GDM1 (cell line): ENCODE measurements at regions not wholly inside any gene's neighbourhood (a gene's known extent, or its start where the extent isn't known, plus 50 kb on each side); places are given as distances from the start of the nearest gene placed in this dataset.

Source experiments
- DNase-seq: peaks from one replicate; lab custom pipeline; 2025; lab: John Stamatoyannopoulos, UW

DNA sequence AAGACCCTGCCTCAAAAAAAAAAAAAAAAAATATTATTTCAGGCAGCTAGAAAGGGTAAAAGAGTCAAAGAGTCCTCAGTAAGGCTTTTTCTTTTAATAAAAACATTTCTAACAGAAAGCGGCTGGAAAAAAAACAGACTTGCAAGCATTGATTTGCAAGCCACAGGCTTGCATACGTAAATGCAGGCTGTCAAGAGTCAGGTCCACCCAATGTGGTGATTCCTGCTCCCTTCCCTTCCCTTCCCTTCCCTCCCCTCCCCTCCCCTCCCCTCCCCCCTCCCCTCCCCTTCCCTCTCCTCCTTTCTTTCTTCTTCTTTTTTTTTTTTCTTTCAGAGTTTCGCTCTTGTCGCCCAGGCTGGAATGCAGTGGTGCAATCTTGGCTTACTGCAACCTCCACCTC, 74.4 kb upstream of the GULP1 start:
- no peak for DNase-seq

DNA sequence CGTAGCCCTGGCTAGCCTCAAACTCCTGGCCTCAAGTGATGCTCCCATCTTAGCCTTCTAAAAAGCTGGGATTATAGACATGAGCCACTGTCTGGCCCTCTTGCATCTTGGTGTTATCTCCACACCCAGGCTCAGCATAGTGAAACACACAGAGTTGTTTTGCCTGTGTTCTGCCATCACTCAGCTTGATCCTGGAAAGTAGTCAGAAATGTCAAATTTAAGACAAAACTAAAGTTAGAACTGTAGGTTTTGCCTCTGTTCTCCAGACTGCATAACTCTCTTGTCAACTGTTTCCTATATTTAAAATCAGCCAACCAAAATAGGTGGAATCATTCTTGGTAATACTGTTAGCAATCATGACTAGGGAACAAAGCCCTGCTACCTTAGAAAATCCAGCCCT, 72.1 kb upstream of the GULP1 start:
- DNase-seq, result no peak

DNA sequence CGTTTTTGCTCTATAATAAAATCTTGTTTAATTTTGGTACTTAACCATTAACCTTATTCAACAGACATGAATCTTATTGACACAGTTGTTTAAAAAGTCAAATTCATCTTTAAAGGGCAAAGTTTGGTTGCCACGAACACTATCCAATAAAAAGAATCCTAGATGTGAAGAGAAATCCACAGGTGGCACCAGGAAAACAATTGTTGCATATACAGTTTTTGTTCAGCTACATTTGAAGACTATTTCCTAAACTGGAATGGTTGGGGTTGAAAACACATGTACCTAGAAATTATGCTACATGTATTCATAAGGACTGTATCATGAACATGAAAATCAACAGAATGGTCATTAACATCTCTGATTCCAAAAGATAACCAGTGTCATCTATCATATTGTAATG, 71.1 kb upstream of the GULP1 start:
- DNase-seq, result no peak

DNA sequence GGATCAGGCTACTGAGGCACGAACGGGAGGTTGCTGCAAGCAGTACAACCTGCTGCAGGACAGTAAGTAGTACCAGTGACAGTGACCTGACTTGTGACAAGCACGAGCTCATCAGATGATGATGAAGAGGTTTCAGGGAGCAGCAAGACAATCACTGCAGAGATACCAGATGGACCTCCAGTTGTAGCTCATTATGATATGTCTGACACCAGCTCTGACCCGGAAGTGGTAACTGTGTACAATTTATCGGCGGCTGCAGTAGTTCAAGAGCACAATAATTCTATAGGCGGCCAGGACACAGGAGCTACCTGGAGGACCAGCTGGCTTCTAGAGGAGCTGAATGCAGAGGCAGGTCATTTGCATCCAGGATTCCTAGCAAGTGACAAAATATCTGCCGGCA, 64.0 kb upstream of the GULP1 start:
- DNase-seq, result no peak

DNA sequence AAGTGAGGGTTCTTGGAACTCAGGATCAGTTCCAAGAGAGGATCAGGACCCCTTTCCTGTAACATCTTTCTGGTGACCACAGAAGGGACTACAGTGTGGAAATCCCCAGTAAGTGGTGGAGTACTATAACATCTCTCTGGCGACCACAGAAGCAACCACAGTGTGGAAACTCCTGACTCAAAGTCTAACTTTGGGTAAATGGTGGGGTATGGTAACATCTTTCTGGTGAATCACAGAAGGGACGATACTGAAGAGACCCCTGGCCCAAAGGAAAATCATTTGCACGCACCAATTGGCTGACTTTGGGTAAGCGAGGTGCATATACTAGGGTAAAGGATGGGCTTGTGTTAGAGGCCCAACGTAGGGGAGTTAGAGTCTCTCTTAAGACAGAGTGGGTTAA, 56.3 kb upstream of the GULP1 start:
- DNase-seq, result no peak

DNA sequence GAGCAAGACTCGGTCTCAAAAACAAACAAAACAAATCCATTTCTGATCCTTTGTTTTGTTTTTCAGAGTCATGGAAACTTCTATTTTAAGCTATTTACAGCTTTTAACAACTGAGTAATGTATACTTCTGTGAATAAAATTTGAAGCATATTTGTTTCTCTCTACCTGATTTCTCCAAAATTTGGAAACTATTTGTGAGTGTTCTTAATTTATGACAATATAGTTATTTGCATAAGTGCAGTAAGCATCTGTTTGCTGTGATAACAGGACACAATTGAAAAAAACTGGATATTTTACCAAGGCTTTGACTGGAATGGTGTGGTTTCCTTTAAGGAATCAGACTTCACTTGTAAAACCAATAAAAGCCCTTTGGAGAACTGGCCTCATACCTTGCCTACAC, 53.3 kb upstream of the GULP1 start:
- DNase-seq, result no peak
